AG10803 (cell line): ENCODE measurements at regions not wholly inside any gene's neighbourhood (a gene's known extent, or its start where the extent isn't known, plus 50 kb on each side); places are given as distances from the start of the nearest gene placed in this dataset.

Experiments used
- DNase-seq: peaks from one replicate; pipeline ENCODE4 v3.0.0; 2010; ENCODE audit warnings: low read depth
- H3K4me3 ChIP-seq: 2 replicates; pipeline ENCODE4 v1.5.1; 2011; ENCODE audit warnings: mild to moderate bottlenecking, low read length, control low read depth
- TF ChIP-seq, protein P1 (sequence below): conservative IDR thresholded peaks from 2 replicates; pipeline ENCODE4 v1.5.1; 2011; ENCODE audit warnings: mild to moderate bottlenecking, low read length, control low read depth, inconsistent platforms

DNA sequence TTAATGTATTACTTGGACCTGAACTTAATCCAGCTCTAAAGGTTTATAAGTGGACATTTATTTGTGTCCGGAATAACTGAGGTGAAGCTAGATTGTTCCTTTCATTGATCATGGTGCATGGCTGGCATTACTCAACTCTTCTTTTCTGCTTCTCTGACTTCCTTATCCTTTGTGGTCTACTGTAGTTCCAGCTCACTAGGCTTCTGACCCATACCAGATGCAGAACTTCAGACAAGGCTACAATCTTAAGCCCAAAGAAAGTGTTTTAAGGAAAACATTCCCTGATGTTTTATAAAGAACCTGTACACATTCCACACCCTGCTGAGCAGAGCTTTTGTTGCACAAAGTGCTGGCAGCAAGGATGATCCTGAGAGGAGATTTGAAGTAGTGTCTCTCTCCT, 250.8 kb upstream of the TGFBR2 start:
- TF ChIP-seq, protein P1, sequence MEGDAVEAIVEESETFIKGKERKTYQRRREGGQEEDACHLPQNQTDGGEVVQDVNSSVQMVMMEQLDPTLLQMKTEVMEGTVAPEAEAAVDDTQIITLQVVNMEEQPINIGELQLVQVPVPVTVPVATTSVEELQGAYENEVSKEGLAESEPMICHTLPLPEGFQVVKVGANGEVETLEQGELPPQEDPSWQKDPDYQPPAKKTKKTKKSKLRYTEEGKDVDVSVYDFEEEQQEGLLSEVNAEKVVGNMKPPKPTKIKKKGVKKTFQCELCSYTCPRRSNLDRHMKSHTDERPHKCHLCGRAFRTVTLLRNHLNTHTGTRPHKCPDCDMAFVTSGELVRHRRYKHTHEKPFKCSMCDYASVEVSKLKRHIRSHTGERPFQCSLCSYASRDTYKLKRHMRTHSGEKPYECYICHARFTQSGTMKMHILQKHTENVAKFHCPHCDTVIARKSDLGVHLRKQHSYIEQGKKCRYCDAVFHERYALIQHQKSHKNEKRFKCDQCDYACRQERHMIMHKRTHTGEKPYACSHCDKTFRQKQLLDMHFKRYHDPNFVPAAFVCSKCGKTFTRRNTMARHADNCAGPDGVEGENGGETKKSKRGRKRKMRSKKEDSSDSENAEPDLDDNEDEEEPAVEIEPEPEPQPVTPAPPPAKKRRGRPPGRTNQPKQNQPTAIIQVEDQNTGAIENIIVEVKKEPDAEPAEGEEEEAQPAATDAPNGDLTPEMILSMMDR: no peak
- H3K4me3 ChIP-seq: no peak overlapping the region
- DNase-seq: peak; percentile 48

DNA sequence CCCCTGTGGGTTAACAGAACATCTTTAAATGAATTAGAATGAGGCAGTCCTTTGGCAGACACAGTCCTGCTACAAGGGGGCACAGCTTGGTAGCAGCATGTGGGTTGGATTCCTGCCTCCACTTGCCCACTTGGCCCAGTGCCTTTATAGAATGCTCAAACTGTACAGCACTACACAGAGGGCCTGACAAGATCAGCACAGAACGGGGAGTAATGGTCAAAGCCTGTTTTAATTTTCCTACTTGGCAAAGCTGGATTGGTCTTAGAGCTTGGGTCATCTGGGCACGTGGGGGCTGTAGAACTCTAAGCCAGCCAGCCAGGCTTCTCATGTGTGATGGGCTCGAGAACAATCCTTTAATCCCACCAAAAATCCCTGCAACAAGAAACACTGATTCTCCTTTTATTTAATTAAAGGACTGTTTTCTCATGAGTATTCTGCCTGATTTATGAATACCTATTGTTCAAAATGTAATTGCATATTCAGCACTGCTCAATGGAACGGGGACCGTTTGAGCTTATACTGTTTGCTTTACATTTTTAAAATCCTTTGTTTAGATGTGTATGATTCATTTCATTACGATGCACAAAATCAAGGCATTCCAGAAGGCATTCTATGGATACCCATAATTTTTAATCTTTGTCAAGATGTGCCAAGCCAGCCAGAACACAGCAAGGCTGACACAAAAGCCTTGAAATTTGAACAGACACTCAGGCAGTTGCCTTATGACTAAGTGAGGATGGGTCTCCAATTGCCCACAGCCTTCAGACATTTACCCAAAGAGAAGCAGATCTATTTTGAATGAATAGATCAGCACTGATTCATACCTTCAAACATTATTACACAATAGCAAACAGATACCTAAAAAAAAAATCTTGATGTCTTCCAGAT, 249.3 kb upstream of the TGFBR2 start:
- no peak for DNase-seq
- TF ChIP-seq, protein P1: no peak

DNA sequence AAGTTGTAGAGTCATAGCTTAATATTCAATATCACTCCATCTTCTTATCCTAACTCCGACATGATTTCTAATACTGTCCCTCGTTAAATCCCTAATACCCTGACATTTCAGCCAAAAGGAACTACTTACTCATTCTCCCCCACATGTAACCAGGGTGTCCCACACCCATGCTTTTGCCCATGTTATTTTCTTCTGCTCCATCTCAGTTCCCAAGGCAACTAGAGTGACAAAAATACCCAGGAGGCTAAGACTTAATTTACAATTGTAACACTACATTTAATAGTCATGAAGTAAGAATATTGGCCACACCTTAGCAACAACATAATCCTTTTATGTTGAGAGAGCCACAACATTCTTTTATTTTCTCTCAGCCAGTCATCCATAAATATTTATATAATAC, 248.5 kb upstream of the TGFBR2 start:
- TF ChIP-seq, protein P1: no peak
- peak; percentile 42 for DNase-seq
- no peak overlapping the region for H3K4me3 ChIP-seq

More for the DNA sequence above, 249.3 kb upstream of the TGFBR2 start:
- H3K4me3 ChIP-seq: no peak overlapping the region

DNA sequence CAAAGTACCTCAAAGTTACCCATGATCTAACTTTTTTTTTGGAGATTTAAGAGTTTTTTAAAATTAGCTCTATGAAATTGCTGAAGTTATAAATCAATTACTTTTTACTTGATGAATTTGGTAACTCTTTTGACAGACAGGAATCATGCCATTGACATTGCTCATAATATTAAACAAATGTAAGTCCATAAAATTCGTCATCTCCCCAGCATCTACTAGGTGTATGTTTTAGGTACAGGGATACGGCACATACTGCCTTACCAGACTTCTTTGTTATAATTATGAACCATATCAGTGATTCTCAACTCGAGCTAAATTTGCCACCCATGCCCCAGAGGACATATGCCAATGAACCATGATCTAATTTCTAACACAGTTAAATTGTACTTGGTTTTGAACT, 247.5 kb upstream of the TGFBR2 start:
- TF ChIP-seq, protein P1: no peak
- DNase-seq: no peak
- no peak overlapping the region for H3K4me3 ChIP-seq

DNA sequence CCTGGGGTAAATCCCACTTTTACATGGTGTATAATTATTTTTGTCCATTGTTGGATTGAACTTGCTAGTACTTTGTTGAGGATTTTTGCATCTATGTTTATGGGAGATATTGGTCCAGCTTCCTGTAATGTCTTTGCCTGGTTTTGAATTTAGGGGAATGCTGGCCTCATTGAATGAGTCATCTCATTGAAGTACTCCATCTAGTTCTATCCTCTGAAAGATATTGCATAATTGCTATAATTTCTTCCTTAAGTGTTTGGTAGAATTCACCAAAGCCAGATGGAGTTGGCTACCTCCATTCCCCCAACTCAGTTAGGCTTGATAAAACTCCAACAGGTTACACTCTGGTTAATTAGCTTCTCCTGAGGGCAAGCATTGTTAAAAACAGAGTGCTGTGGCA, 237.4 kb upstream of the TGFBR2 start:
- TF ChIP-seq, protein P1: no peak
- no peak overlapping the region for H3K4me3 ChIP-seq
- DNase-seq: peak; percentile 87

DNA sequence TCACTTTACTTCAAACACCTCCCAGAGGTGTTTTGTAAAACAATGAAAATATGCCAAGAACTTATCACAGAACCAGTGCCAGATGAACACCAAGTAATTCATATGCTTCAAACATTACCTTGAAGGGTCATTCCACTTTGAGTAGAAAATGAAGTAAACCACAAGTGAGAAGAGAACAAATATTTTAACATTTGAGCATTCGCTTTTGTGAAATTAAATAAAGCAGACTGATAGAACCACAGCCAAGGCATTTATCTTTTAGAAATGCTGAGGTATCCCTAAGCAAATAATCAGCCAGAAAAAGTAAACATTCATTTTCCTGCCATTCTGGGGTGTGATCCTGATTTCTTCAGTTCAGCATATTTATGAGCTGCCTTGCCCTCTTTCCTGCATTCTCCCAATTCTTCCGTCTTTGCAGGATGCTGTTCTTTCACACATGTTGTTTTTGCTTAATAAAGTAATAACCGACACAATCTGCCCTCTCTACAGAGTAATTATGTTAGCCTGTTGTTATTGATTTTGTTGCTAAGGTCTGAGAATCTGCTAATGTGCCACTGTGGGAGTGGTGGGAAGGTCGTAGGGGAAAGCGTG, 235.6 kb upstream of the TGFBR2 start:
- no peak overlapping the region for H3K4me3 ChIP-seq
- TF ChIP-seq, protein P1: no peak
- DNase-seq: peak; percentile 89

DNA sequence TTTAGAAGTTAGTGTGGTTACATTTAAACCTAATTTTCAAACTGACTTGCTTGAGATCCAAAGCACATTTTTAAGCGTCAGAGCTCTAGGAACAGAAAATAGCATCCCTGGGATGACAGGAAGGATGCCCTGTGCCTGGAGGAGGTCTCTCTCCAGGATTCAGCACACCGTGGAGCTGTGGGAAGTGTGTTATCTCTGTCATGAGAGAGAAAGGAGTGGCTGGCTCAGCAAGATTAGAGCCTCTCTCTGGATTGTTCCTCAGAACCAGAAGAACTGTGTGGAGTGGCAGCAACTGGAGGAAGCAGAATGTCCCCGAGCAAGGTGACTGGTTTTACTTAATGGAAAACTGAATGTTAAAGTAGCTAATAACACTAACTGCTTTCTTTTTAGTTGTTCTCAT, 233.6 kb upstream of the TGFBR2 start:
- TF ChIP-seq, protein P1: no peak
- DNase-seq: no peak
- H3K4me3 ChIP-seq: no peak overlapping the region
